HAP-1 (cell line): ENCODE measurements at regions not wholly inside any gene's neighbourhood (a gene's known extent, or its start where the extent isn't known, plus 50 kb on each side); places are given as distances from the start of the nearest gene placed in this dataset.

Experiments used
- DNase-seq, 2 experiments: peaks; one replicate each; pipeline ENCODE4 v3.0.0-alpha.2; 2016 to 2020; ENCODE audit warnings: low spot score in 2 of 2
- H3K27me3 ChIP-seq: fragments of 250-450 bp; sonication (Bioruptor Pico); 2 replicates; pipeline ENCODE4 v1.5.1; 2020; ENCODE audit warnings: low read depth, mild to moderate bottlenecking, moderate library complexity
- H3K36me3 ChIP-seq: fragments of 250-450 bp; sonication (Bioruptor Pico); replicated peaks from 2 replicates; pipeline ENCODE4 v1.5.1; 2020; ENCODE audit warnings: mild to moderate bottlenecking
- H3K4me1 ChIP-seq: fragments of 250-450 bp; sonication (Bioruptor Pico); 2 replicates; pipeline ENCODE4 v1.5.1; 2020; ENCODE audit warnings: mild to moderate bottlenecking
- H3K4me3 ChIP-seq: fragments of 250-450 bp; sonication (Bioruptor Pico); 2 replicates; pipeline ENCODE4 v1.5.1; 2020; ENCODE audit warnings: mild to moderate bottlenecking, moderate library complexity
- H3K9me3 ChIP-seq: fragments of 250-450 bp; sonication (Bioruptor Pico); 2 replicates; pipeline ENCODE4 v1.5.1; 2020; ENCODE audit warnings: mild to moderate bottlenecking, moderate library complexity
- in situ Hi-C: fragments of 300-500 bp; cut with MboI; formaldehyde crosslinking; loops from 3 replicates; pipeline ENCODE4 v1.14.3; 2020; ENCODE audit warnings: low sequenced_read_pairs, inconsistent platforms, mixed read lengths

DNA sequence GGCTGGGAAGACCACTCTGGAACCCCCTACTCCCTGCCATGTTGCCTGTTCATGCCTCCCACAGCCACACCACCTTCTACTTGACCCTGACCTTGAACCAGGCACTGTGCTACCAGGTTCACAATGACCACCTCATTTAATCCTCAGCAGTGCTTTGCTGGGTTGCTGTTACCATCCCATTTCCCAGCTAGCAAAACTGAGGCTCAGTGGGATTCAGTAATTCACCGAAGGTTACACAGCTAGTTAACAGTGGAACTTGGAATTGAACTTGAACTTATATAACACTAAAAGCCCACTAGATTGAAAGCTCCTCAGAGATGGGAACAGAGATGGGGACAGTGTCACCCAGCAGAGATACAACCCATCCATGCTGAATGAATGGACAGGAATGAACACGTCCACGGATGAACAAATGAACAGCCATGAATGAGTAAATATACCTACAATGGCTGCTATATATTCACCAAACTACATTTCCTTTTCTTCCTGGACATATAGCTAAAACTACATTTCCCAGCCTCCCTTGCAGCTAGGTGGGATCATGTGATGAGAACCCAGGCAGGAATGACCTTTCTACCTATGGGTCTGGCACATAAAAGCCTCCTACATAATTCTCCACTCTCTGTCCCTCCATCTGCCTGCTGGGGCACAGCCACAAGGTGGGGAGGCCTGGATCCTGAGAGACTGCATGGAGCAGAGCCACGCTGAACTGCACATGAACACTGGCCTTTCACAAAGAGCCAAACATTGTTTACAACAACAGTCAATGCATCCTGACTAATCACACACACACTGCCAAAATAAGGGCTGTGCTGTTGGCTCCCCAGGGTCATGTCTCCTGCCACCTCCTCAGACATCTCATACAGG is 94.8 kb downstream of the RMI2 start:
- Histone ChIP-seq H3K27me3 (no peaks in the 10 kb centered on the region), H3K9me3 (peaks cover 3% of the 10 kb centered on the region; the same call in 1 of the 2 replicates), H3K4me3 (no peak overlapping the region), H3K36me3 (no peaks in the 10 kb centered on the region), H3K4me1 (no peaks in the 10 kb centered on the region)
- no peak for DNase-seq
- in situ Hi-C loops = no loop called here

DNA sequence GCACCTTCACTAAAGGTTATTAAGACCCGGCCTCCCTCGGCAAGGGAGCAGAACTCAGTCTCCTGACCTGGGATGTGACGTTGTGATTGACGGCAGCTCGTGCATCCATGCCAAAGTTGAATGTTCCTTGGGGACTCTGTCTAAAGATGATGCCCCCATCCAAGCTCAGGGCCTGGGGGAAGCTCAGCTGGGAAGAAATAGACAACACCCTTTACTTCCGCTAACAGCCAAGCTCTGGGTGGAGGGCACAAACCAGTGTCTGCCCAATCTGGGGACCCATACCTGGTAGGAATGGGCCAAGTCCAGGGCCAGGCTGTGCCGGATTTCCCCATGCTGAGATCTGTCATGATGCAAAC is 95.4 kb downstream of the RMI2 start:
- H3K9me3 ChIP-seq = peaks cover 3% of the 10 kb centered on the region; the same call in 1 of the 2 replicates
- H3K4me1 ChIP-seq = no peaks in the 10 kb centered on the region
- DNase-seq = no peak
- H3K4me3 ChIP-seq = no peak overlapping the region
- in situ Hi-C loops = no loop called here
- no peaks in the 10 kb centered on the region for H3K36me3 ChIP-seq
- H3K27me3 ChIP-seq = no peaks in the 10 kb centered on the region

DNA sequence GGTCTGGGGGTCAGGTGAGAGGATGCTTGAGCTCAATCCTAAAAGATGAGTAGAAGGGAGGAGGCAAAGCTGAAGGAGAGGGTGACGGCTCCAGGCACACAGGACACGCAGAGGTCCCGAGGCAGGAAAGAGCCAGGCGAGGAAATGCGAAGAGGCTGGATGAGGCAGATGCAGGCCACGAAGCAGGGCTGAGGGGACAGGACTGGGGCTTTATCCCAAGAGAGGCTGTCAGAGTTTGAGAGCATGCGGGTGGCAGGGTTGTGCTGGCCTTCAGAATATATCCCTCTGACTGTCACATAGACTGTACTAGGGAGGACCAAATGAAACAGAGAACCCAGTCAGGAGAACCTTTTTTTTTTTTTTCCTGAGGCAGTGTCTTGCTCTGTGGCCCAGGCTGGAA is 100.2 kb downstream of the RMI2 start:
- in situ Hi-C loops = no loop called here
- Histone ChIP-seq H3K4me1 (no peaks in the 10 kb centered on the region), H3K27me3 (no peaks in the 10 kb centered on the region), H3K9me3 (no peaks in the 10 kb centered on the region), H3K36me3 (no peaks in the 10 kb centered on the region), H3K4me3 (no peak overlapping the region)
- no peak for DNase-seq

DNA sequence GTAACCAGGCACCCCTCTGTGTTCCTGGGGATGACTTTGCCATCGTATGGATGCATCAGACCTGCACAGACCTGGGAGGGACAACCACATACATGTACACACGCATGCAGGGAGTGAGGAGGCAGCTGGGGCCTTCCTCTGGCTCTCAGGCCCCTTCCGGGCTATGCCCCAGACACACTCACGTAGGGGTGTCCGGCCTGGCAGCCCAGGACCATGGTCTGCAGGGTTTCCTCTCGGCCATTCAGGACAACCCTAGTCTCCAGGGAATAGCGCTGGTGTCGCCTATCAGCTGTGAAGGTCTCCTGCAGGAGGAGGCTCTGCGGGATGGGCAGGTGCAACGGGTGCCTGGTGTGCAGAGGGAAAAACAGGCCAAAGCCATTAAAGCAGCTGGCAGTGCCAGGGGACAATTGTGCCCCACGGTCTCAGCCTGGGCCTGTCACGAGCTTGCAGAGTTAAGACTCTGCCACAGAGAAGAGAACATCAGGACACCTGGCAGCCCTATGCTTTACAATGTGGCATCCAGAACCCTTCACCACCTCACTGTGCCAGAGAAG is 101.4 kb downstream of the RMI2 start:
- in situ Hi-C loops = no loop called here

DNA sequence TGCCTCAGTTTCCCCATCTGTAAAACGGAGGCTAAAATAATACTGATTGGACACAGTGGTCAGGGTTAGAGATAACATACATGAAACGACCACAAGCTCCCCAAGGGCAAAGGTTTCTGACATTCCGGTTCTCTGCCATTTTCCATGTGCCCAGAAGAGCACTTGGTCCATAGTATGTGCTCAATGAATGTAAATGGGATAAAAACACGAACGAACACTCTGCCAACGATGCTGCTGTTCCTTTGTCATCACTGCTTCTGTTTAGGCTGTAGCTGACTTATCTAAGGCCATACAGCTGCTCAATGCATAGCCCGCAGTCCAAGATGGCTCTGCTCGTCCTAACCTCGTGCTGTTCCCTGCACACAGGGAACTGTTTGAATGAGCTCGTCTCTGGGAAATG is 102.0 kb downstream of the RMI2 start:
- in situ Hi-C loops = no loop called here
- no peak for DNase-seq
- H3K4me3 ChIP-seq = no peak overlapping the region
- H3K27me3 ChIP-seq = no peaks in the 10 kb centered on the region
- H3K36me3 ChIP-seq = no peaks in the 10 kb centered on the region
- no peaks in the 10 kb centered on the region for H3K4me1 ChIP-seq
- H3K9me3 ChIP-seq = no peaks in the 10 kb centered on the region

More for the DNA sequence above, 101.4 kb downstream of the RMI2 start:
- H3K4me3 ChIP-seq = no peak overlapping the region
- no peaks in the 10 kb centered on the region for H3K36me3 ChIP-seq
- H3K4me1 ChIP-seq = no peaks in the 10 kb centered on the region
- no peaks in the 10 kb centered on the region for H3K9me3 ChIP-seq
- no peaks in the 10 kb centered on the region for H3K27me3 ChIP-seq
- DNase-seq = no peak

DNA sequence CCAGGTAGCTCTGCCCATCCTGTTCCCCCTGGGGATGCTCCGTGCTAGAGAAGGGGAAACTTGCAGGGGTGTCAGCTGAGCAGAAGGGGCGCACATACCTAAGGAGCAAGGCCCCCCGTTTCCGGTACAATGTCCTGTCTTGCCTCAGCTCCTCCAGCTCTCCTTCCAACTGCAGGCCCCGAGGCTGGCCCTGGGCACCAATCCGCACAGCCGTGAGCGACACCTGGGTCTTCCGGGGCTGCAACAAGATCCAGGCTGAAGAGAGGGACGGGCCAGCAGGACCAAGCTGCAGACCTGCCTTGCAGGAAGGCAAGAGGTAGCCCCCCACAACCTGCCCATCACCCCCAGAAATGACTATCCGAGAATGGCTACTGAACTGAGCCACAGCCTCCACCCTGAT is 102.6 kb downstream of the RMI2 start:
- Histone ChIP-seq H3K4me1 (no peaks in the 10 kb centered on the region), H3K27me3 (no peaks in the 10 kb centered on the region), H3K9me3 (no peaks in the 10 kb centered on the region), H3K4me3 (no peak overlapping the region), H3K36me3 (no peaks in the 10 kb centered on the region)
- DNase-seq = no peak
- in situ Hi-C loops = no loop called here

DNA sequence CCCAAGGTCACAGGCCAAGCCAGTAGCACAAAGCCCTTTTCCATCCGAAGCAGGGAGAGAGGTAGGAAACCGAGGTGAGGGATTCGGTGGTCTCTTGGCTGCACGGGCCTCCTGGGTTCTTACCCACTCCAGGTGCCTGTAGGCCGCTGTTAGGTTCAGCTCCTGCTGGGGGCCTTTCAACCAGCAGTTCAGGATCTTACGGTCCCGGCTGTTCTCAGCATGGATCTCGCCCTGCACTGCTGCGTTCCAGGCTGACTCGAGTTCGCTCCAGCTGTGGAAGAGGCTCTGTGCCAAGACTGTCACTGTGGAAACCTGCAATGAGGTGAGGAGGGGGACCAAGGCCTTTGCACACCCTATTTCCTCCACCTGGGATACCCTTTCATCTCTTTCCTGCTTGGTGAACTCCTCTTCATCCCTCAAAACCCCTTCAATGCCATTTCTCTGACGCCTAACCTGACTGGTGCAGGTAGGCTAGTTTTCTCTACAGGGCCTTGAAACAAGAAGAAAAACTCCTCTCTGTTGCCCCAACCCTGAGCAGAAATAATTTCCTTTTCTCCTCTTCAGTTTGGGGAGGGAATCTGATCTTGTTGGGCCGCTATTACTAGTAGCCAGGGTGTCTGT is 103.6 kb downstream of the RMI2 start:
- Histone ChIP-seq H3K27me3 (no peaks in the 10 kb centered on the region; the same call in 1 of the 2 replicates), H3K36me3 (no peaks in the 10 kb centered on the region), H3K9me3 (no peaks in the 10 kb centered on the region), H3K4me3 (no peak overlapping the region), H3K4me1 (no peaks in the 10 kb centered on the region)
- in situ Hi-C loops = no loop called here
- no peak for DNase-seq

DNA sequence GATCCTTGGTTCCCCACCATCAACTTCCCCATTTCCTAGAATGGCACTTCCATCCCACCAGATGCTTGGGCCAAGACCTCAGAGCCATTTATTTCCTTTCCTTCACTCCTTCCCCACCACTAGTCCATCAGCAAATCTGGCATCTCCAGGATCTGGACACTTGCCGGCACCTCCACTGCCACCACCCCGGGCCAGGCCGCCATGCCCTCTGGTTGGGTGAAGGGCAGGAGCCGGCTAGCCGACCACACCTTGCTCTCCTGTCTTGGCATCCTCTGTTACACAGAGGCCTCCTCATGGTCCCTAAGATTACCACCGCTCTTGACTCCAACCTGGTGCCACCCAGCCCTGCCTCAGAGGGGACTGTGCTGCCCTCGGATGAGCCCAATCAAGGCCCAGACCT is 104.5 kb downstream of the RMI2 start:
- no peak overlapping the region for H3K4me3 ChIP-seq
- H3K36me3 ChIP-seq = no peaks in the 10 kb centered on the region
- in situ Hi-C loops = no loop called here
- no peaks in the 10 kb centered on the region; the same call in 1 of the 2 replicates for H3K27me3 ChIP-seq
- H3K9me3 ChIP-seq = no peaks in the 10 kb centered on the region
- H3K4me1 ChIP-seq = no peaks in the 10 kb centered on the region
- DNase-seq = no peak

DNA sequence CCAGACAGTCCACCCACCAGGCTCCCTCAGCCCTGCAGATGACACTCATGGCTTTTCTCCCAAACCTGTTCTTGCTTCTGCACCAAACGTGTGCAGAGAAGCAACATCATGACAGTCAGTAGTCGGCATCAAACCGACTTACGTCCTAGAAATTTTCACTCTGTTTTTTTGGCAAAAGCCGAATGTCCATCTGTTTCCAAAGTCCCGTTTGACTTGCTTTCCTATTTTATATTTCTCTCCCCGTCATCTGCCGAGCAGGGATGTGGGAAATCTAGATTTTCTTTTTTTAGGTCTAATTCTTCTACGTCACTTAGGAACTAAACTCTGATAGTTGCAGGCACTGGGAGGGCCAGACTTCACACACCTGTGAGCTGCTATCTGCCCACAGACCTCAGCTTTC is 104.9 kb downstream of the RMI2 start:
- Histone ChIP-seq H3K27me3 (no peaks in the 10 kb centered on the region; the same call in 1 of the 2 replicates), H3K36me3 (no peaks in the 10 kb centered on the region), H3K4me3 (no peak overlapping the region), H3K9me3 (no peaks in the 10 kb centered on the region), H3K4me1 (no peaks in the 10 kb centered on the region)
- in situ Hi-C loops = no loop called here
- no peak for DNase-seq

DNA sequence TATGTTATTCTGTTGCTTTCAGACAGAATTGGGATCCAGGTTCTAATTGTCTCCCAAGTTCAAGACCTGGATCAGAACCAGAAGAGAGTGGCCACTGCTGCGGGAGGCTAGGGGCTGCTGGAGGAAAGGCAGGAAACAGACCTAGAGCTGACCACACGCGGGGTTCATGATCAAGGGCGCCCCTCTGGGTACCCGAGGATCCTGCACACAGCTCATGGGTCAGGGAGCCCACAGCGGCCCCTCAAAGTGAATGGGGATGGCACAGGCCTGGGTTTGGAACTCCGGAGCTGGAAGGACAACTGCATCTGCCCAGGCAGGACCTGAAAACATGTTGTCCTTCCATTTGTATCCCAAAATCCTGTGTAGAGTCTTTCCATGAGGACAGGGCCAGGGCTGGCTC is 107.0 kb downstream of the RMI2 start:
- no peak for DNase-seq
- no peak overlapping the region for H3K4me3 ChIP-seq
- no peaks in the 10 kb centered on the region; the same call in 1 of the 2 replicates for H3K27me3 ChIP-seq
- H3K4me1 ChIP-seq = no peaks in the 10 kb centered on the region
- H3K36me3 ChIP-seq = no peaks in the 10 kb centered on the region
- in situ Hi-C loops = no loop called here
- H3K9me3 ChIP-seq = no peaks in the 10 kb centered on the region

DNA sequence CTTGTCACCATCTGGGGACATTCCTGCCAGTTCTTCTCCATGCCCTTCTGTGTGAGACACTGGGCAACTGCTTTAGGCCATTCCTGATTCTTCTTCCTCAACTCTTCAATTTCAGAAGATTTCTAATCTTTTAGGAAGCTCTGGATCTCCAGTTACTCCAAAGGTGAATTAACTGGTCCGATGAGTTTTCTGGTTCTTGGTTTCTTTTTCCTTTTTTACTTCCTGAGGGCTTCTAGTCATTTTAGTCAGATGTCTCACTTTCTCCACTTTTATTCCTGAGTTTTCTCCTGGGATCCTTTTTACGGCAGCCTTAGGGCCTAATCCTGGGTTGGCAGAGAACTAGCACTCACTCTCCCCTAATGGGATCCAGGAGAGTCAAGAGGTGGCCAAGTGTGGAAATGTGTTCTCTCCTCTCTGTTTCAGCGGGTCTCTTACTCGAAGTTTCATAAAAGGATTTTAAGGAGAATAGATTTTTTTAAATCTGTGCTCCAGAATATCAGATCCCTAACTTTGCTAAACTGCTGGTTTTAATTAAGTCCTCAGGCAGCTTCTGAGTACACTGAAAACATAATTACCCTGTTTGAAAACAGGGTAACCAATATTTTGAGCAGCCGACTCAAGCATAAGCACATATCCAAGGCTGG is 107.6 kb downstream of the RMI2 start:
- H3K4me1 ChIP-seq = no peaks in the 10 kb centered on the region
- no peaks in the 10 kb centered on the region for H3K9me3 ChIP-seq
- H3K36me3 ChIP-seq = no peaks in the 10 kb centered on the region
- no peak for DNase-seq
- in situ Hi-C loops = no loop called here
- H3K27me3 ChIP-seq = no peaks in the 10 kb centered on the region; the same call in 1 of the 2 replicates
- no peak overlapping the region for H3K4me3 ChIP-seq

DNA sequence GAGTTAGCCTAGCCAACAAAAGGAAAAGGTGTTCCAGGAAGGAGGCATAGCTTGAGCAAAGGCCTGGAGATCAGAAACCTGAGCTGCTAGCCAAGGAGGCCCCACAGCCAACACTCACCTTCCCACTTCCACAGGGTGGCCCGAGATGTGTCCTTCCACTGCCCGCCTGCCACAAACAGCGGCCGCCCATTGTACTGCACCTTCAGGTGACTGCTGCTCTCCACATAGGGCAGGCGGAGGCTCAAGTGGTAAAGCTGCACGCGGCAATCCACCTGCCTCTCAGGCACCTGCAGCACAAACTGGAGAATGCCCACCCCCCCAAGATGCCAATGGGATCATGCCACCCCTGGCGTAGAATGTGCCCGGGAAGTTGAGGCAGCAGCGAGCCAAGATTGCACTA is 111.5 kb downstream of the RMI2 start:
- DNase-seq = no peak
- in situ Hi-C loops = no loop called here
- no peaks in the 10 kb centered on the region; the same call in 1 of the 2 replicates for H3K27me3 ChIP-seq

DNA sequence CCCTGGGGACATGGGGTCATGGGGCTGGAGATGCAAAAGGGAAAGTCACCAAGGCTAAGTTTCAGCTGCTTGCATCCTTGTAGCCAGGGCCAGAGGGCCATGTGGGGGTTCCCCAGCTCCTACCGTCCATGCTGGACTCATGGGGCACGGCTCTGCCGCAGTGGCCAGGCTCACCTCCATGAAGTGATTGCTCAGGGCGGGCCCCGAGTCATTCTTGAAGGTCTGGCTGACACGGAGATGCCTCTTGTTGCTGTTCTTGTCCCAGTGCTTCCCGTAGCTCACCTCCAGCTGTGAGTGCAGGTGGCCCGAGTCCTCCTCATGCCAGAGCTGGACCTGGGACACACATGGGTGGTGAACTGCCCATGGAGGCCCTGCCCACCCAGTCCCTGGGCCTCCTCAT is 114.5 kb downstream of the RMI2 start:
- H3K9me3 ChIP-seq = no peaks in the 10 kb centered on the region
- H3K27me3 ChIP-seq = no peaks in the 10 kb centered on the region
- no peaks in the 10 kb centered on the region for H3K4me1 ChIP-seq
- no peak overlapping the region for H3K4me3 ChIP-seq
- H3K36me3 ChIP-seq = no peaks in the 10 kb centered on the region
- no peak for DNase-seq
- in situ Hi-C loops = no loop called here

More for the DNA sequence above, 111.5 kb downstream of the RMI2 start:
- no peaks in the 10 kb centered on the region for H3K4me1 ChIP-seq
- H3K4me3 ChIP-seq = no peak overlapping the region
- no peaks in the 10 kb centered on the region for H3K36me3 ChIP-seq
- no peaks in the 10 kb centered on the region for H3K9me3 ChIP-seq
